ENCODE measurements at regions not wholly inside any gene's neighbourhood (a gene's known extent, or its start where the extent isn't known, plus 50 kb on each side); places are given as distances from the start of the nearest gene placed in this dataset.

- no peak for DNase-seq
These were observed 1111.6 kb upstream of the SORCS1 start for GRCh38 chr10:108275895-108276685.

GRCh38 chr10:108260383-108260906, 1095.9 kb upstream of the SORCS1 start:
- DNase-seq = no peak

DNA sequence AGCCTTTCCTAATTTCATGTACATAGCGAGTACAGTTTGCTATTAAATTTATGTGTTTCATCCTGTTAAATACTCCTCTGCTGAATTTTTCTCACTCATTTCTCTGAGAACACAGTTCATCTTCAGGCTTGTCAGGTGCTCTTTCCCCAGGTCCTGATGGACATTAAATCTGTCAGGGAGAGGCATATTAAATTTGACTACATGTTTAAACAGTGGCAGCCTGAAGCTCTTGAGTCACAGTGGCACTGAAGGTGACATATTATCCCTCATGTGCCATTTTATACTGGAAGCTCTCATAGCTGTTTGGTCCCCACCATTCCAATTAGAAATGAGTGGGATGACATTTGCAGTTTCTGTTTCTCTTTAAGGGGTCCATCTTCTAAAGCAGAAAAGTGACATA, 1089.6 kb upstream of the SORCS1 start:
- no peak for DNase-seq

DNA sequence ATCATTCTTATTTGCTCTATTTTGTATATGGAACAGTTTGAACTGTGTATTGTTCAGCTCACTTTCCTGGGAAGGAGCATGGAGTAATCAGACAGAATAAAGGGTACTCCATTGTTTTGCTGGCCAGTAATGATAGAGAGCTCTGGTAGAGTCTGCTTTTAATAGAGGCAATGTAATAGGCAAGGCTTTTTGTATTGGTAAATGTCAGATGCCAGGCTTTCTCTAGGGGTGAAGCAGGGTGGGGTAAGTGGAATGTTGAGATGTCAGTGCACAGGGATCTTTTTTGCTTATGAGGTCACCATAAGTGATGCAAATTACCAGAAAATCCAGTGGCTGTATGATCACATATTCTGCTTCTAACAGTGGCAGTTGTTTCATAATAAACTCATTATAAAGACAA, 1088.3 kb upstream of the SORCS1 start:
- DNase-seq = no peak

DNA sequence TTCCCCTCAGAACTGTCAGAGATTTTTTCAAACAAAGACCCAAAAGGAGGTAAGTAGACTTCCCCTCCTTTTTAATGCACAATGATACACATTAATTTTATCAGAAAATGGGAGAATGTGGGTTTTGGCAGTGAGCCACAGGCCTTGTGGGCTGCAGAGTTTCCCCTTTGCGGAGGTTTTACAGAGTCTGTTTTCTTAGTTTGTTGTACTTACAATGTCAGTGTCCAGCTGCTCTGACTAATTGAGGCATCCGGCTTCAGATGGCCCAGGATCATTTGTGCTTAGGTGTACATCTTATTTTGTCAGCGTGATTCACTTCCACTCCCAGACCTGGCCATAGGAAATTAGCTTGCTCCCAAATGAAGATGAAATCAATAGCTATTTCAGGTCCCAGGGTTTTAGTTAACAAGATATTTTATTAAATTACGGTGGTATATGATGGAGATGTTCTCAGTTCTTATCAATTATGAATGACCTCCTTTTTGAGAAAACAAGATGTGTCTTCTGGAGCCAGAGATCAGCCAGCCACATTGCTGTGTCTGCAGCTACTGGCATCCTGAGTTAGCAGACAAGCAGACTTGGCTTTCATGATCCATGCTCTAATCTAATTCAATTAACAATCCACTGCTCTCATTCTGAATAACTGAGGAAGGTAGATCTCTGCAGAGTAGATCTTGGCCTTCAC, 1086.6 kb upstream of the SORCS1 start:
- DNase-seq = no peak

- no peak for DNase-seq
These were observed 1085.4 kb upstream of the SORCS1 start for GRCh38 chr10:108249940-108250339.

GRCh38 chr10:108244443-108245228, 1080.1 kb upstream of the SORCS1 start:
- no peak for DNase-seq

- no peak for DNase-seq
These were observed 1076.7 kb upstream of the SORCS1 start for GRCh38 chr10:108241166-108241565.

- DNase-seq = no peak
These were observed 1073.8 kb upstream of the SORCS1 start for GRCh38 chr10:108238261-108238660.

- no peak for DNase-seq
These were observed 1066.1 kb upstream of the SORCS1 start for GRCh38 chr10:108230478-108231170.

GRCh38 chr10:108208732-108209131, 1044.2 kb upstream of the SORCS1 start:
- DNase-seq = no peak

- no peak for DNase-seq
These were observed 1043.5 kb upstream of the SORCS1 start for GRCh38 chr10:108208038-108208437.

DNA sequence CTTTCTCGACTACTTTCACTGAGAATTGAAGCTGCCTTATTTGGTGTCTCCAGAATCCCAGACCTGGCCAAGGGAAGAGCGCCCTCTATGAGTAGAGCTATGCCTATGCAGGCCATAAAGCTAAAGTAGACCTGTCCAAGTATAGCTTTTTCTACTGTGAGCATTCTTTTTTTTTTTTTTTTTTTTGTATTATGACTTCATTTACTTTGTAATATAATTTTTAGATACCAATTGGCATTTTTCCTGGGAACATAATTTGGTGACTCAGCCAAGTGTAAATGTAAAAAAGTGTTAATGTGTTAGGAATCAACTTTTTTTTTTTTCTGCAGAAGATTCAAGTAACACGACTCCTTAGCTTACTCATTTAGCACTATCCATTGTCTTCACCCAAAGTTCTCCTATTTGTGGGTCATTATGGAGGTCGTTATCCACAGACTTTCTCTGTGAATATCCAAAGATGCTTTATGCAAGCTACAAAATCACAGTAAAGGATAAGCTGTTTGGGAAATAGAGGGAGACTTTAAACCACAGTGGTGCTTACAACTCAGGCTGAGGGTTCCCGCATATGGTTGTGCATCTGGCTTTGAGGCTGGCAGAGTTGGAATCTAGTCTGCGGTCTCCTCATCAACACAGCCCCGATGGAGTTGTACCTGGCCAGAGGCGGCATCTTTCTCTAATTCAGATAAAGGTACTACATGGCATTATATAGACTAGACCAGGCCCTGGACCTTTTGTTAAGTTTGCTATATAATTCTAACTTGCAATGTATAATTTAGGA, 1040.2 kb upstream of the SORCS1 start:
- no peak for DNase-seq

DNA sequence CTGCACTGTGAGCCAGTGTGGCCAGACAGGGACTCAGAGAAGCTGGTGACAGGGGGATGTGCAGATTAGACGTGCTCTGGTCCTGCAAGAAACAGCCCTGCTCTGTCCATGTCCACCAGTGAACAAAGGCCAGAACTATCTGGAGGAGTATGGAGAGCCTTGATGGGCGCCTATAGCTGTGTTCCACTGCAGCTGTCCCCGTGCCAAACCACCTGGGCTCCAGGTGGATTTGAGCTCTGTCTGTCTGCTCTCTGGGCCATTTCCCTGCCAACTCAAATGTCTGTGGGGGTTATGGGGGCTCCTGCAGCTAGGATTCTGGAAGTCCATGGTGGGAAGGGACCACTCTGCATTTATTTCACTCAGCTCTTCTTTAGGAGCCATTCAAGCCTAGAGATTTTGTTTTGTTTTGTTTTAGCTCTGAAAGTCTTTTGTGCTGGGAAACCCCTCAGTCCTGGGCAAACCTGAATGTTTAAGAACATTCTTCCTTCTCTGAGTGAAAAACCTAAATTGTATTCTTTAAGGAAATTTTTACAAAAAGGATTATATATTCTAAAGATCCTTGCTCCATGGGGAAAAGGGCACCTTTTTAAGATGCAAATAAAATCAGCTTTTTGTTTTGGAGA, 1039.5 kb upstream of the SORCS1 start:
- no peak for DNase-seq

GRCh38 chr10:108187408-108188012, 1023.0 kb upstream of the SORCS1 start:
- DNase-seq = no peak

DNA sequence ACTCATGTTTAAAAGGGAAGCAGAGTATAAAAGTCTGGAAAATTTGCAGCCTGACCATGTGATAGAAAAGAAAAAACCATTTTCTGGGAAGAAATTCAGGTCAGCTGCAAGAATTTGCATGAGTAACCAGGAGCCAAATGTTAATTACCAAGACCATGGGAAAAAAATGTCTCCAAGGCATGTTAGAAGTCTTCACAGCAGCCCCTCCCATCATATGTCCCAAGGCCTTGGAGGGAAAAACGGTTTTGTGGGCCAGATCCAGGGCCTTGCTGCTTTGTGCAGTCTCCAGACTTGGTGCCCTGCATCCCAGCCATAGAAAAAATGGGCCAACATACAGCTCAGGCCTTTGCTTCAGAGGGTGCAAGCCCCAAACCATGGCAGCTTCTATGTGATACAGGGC, 1019.6 kb upstream of the SORCS1 start:
- no peak for DNase-seq

DNA sequence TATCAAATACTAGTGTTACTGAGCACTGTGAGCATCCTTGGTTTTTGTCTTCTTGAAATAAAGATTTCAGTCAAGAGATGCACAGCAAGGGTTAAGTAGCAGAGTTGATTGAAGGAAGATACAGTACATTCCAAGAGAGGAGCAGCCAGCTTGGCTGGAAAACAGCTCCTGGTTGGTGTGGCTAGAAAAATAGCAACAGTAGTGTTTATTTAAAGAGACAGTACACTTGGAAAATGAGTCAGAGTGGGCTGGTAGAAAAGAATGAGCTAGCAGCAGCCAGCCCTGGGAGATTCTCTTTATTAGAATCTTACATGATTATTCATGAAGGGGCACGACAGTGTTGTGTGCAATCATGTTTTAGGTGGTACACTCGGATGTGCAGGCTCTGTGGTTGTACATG, 1016.4 kb upstream of the SORCS1 start:
- DNase-seq = no peak

- DNase-seq = no peak
These were observed 1005.3 kb upstream of the SORCS1 start for GRCh38 chr10:108169846-108170245.

- no peak for DNase-seq
These were observed 1003.3 kb upstream of the SORCS1 start for GRCh38 chr10:108167766-108168165.

- DNase-seq = no peak
These were observed 1001.9 kb upstream of the SORCS1 start for GRCh38 chr10:108166401-108166800.

DNA sequence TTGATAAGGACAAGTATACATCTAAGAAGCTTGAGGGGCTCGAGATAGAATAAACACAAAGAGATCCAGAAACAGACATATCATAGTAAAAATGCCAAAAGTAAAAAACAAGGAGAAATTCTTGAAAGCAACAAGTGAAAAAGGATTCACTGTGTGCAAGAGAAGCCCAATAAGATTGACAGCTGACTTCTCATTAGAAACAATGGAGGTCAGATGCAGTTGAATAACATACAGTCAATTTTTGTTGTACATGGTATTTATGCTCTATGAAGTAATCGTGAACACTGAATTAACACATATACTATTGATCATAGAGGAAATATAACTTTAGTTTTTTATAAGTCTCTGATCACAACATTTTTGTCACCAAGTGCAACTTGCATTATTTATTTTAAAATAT, 982.8 kb upstream of the SORCS1 start:
- no peak for DNase-seq

Measured in CD4-positive, alpha-beta T cell treated with Interferon alpha-2 for 1 hour (primary cell).